Fibroblast of the conjunctiva (primary cell): ENCODE measurements at regions not wholly inside any gene's neighbourhood (a gene's known extent, or its start where the extent isn't known, plus 50 kb on each side); places are given as distances from the start of the nearest gene placed in this dataset.
"Not testable (repeated sequence)": the region's sequence is repeated elsewhere in the genome, so short reads cannot be mapped to it uniquely, and the experiment has no call there.

Experiments used
- DNase-seq: peaks from one replicate; pipeline ENCODE4 v3.0.0-alpha.2; 2010; ENCODE audit warnings: low read depth

DNA sequence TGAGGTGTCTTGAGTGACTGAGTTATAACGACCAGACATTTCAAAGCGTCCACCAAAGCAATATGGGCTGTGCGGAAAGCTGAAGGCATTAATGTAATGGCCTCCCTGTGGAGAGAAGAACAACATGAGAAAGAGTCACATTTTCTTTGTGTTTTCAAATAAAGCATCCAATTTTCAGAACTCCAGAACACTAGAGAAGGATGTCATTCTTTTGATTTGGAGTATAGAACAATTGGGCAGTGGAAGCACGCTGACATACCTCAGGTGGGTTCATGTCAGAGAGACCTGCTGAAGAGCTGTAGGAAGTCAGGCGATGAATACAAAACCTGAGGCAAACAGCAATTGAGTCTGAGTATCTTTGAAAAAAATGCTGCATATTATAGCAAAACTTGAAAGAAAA lies 556.5 kb downstream of the GABRG2 start:
- no peak for DNase-seq

DNA sequence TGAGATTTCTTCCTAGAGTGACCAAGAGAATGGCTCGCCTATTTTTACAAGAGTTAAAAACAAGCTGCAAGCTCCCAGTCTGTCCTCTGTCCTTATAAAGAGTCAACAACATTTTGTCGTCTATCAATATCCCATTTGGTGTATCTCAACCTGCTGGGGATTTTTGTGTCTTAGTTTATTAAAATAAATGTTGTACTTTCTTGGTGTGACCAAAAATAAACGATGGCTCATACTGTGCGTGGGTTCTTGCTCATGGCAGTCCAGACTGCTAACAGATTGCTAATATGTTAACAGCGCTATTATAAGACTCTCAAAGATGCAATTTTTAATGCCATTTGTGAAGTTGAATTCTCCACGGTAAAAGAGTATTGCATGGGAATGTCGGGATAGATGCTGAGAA lies 569.9 kb downstream of the GABRG2 start:
- no peak for DNase-seq

DNA sequence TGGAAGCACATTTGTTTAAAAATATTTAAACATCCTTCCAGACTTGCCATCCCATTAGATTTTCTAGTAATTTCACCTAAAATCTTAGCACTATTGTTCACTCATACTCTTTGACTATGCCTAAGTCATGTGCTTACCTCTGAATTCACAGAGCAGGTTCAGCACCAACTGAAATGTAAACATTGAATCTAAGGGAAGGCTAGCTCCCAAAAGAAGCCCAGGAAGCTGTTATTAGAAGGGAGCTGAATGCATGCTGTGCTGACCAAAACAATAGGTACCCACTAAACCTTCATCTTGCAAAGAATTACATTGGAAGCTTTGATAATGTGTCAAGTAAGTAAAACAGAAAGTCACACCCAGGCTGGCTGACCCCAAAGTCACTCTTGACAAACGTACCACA lies 571.3 kb downstream of the GABRG2 start:
- DNase-seq, result no peak

DNA sequence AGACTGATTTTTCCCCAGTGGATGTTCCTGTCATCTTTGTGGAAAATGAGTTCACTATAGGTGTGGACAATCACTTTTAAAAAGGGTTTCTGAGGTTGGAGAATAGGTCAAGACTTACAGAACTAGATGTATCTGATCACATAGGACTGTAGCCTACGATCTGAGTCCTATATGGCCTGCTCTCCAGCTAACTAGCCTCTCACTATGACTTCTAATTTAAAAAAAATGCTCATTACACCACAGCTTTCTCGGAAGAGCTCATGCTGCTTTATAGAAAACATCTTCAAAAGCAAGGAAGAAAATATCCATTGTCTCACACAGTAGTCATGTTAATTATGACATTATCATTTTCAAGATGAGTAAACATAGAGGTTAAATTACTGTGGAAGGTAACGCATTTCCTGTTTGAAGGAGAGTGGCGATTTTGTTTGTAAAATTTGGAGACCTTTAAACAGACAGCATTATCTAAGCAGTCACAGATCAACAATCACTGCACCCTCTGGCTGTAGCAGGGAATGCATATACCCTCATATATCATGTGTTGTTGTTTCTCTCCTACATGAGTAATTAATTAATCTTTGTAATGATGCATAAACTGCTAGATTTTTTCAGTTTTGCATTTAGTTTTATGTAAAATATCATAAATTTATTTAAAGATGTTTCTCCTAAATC lies 573.7 kb downstream of the GABRG2 start:
- no peak for DNase-seq

DNA sequence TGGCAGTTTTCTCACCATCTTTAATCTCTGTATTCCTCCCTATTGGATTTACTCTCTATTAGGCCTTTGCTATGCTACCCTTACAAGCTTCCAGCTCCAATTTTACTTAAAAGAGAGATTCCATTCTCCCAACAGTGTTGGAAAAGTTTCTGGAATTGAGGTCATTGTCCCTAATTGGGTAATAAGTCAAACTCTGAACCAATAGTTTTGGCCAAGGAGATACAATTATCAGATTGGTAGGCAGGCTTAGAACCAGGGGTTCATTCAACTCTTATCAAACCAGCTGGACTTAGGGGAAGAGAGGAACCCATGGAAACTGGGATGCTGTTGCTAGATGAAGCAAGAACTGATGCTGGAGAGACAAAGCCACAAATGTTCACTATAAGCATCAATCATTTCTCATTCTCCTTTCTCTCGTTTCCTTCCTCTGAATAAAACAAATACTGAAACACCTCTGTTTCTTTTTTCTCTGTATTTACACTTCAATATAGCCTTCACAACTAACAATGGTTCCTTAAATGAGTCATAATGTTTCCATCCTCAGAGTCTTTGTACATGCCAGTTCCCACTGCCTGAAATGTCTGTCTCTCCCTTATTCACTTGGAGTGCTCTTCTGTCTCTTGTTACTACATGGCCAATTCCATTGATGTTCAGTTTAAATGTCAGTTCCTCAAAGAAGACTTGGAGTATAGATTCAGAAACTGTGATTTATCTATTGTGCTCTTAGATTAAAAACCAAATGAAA lies 587.3 kb downstream of the GABRG2 start:
- no peak for DNase-seq

DNA sequence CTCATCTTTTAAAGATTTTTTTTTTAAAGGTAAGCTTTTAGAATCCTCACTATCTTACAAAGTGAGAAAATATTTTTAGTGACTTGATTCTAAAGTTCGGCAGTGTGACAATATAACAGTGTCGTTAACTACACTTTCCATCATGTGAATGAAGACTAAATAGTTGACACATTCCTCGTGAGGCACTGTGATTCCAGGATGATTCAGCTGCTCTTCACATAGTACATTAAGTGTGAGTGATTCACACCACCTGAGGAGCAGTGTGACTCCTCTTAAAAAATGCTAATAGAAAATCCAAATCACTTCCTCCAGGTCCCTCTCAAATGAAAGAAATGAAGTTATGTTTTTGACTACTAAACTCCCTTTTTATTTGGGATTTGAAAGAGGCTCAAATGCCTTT lies 589.5 kb downstream of the GABRG2 start:
- DNase-seq, result no peak

DNA sequence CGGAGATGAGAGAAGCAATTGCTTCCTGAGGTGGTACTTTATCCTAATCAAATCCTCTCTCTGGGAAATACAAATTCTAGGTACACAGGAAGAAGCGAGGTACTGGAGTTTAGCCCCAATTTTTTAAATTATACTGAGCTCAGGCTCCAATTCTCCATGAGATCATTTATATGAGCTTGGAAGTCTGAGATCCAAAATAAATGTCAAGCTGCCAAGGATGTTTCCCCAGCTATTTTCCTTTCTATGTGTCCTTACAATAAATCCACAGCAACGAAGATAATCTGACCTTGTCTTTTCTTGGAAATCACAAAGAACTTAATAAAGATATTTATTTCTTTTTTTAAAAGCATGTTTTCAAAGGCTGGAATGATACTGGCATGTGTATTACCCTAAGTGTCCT lies 597.3 kb downstream of the GABRG2 start:
- DNase-seq, result no peak

DNA sequence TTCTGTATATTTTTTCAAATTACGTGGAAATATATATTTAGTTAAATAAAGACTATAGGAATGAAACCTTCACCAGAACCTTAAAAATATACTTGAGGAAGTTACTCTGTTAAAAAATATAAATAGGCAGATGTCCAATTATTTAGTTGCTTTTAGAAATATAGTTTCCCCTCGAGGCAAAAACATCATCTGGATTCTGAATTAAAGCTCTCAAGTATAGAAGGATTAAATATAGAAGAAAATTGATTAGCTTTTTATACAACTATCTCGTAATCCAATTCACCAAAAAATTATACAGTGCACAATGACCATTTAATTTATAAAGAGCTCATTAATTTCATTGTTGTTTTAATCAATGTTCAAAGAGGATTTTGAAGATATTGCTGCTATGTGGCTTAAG lies 601.4 kb downstream of the GABRG2 start:
- DNase-seq, result no peak

DNA sequence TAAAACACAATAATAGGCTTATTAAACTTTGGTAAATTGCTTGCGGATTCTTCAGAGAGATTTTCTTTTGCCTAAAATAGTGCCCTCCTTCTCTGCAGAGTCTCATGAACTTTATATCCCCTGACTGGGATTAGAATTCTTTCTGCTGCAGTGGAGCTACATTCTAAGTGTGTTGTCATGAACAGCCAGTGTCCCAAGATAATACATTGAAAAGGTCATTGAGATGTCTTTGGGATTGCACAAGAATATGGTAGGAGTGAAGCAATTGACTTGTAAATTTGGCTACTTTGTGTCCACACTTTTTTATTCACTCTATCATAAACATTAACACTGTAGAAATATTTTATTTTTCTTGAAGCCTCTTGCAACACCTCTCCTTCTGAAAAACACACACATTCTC lies 604.5 kb downstream of the GABRG2 start:
- no peak for DNase-seq

DNA sequence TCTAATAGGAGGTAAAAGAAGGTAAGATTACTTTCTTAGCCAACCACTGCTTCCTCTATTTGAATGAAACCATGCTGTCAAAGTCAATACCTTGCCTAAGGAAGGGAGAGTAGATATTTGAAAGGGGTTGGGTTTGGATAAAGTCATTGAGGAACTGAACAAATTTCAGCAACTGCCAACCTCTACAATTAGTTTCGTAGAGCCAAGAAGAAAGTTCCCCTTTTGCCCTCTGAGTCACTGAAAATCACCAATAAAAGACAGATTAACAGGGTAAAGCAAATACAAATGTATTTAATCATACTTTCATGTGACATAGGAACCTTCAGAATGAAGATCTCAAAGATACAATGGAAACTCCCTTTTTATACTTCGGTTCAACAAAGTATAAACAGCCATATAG lies 615.7 kb downstream of the GABRG2 start:
- DNase-seq, result no peak

DNA sequence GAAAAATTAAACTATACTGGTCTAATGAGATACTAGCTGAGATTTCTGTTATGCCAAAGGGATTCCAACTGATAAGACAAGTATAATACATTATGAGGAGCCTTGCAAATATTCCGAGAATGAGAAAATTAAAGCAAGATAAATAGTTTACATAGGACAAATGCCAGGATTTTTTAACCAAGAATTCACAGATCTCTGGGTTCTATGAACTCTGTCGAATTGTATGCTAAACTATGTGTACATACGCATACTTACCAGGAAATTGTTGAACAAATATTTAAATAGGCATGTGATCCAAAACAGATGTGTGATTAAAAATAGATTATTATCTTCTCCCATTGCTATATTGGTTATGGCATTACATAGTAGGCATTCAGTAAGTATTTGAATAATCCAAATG lies 616.6 kb downstream of the GABRG2 start:
- no peak for DNase-seq

DNA sequence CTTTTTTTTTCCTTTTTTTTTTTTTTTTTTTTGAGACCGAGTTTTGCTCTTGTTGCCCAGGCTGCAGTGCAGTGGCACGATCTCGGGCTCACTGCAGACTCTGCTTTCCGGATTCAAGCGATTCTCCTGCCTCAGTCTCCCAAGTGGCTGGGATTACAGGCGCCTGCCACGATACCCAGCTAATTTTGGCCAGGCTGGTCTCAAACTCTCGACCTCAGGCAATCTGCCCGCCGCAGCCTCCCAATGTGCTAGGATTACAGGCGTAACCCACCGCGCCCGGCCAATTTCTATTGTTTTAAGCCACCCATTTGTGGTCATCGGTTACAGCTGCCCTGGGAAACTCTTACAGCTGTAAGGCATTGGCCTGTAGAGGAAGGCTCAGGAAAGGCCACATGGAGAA lies 617.7 kb downstream of the GABRG2 start:
- DNase-seq, result no peak

DNA sequence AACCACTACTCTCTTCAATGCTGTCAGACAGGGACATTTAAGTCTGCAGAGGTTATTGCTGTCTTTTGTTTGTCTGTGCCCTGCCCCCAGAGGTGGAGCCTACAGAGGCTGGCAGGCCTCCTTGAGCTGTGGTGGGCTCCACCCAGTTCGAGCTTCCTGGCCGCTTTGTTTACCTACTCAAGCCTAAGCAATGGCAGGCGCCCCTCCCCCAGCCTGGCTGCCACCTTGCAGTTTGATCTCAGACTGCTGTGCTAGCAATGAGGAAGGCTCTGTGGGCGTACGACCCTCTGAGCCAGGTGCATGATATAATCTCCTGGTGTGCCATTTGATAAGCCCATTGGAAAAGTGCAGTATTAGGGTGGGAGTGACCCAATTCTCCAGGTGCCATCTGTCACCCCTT lies 628.7 kb downstream of the GABRG2 start:
- DNase-seq, result not testable (repeated sequence)

DNA sequence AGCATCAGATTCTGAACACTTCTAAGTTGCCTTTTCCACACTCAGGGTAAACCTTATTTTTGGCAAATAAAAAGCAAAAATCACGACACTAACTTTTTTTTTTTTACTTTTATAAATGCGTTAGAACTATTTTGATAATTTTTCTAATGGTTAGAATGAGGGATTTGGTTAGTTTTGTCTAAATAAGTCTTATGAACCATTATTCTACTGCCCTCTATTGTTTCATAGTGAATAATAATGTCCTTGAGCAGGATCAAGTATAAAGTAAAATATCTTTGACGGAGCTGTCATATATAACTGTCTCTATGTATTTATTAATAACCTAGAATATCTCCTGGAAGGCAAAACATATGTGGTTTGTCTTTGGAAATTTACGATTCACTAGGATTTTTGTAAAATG lies 631.8 kb downstream of the GABRG2 start:
- no peak for DNase-seq

DNA sequence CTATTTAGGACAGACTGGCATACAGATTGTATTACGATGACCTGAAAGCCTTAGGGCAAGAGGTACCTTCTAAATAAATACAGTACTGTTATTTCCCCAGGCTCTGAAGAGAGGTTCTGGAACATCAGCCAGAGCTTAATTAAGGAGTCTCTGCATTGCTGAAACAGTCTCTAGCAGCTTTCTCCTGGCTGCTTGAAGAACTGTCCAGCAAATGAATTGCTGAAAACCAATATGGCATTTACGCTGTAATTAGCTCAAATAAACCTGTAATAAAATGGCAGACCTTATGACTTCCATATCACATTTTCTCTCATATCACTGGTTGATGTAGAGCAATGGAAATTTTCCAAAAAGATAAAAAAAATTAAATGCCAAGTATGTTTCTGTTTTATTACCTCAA lies 636.3 kb downstream of the GABRG2 start:
- DNase-seq, result no peak

DNA sequence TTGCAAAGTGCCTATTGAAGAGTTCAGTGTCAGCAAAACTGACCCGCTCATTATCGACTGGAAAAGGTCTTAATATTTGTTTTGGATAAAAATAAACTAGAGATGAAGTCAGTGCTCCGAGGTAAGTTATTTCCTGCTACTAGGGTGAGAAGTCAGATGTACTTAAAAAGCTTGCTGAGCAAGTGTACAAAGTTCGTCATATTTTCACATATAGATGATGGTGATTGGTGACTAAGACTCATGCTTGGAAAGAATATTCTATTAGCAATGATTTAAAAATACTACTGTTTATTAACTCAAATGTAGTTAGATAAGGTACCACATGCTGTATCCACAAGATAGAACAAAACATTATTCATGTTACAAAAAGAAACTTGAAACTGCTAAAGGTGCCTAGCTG lies 643.7 kb downstream of the GABRG2 start:
- DNase-seq, result no peak

DNA sequence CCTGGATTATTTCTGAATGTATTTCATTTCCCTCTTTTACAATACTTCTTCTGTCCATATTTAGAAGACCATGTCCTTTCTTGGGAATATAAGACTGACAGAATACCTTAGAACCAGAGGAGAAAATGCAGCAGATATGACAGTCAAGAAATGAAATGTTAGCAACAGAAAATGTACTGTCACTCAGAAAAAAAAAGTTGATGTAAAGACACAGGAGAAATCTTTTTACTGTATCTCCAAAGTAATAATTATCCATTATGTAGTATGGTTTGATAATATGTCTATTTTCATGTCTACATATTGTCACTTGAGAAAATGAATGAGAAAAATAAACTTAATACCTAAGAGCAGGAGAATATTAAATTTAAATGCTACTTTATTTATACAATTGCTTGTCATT lies 652.1 kb downstream of the GABRG2 start:
- no peak for DNase-seq

DNA sequence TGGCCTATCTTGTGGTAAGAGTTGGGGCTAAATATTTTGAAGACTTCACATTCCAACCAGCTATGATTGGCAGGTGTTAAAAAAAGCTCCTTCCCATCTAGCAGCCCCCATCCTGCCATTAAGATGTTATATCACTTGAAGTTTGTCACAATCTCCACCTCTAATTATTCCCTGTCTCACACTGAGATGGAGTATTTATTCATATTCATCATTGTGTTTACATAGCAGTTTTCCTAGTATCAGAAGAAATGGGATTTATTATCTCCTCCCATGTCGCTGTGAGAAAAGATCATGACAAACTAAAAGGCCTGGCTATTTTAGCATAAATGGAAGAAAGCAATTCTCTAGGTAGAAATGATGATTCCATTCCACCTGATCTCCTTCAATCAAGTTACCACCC lies 653.6 kb downstream of the GABRG2 start:
- no peak for DNase-seq

DNA sequence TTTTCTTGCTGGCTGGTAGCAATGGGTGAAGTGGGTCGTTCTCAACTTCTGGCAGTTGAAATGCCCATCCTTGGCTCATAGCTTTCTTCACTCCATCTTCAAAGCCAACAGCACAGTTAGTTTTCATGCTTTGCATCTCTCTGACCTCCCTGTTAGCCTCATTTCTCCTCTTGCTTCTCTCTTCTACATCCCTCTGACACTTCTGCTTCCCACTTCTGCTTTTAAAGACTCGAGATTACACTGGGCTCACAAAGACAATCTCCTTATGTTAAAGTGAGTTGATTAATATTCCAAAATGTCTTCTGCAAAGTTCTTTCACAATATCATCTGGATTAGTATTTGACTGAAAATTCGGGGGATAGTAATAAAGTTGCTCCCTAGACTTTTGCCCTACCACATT lies 684.8 kb upstream of the CCNG1 start:
- no peak for DNase-seq

DNA sequence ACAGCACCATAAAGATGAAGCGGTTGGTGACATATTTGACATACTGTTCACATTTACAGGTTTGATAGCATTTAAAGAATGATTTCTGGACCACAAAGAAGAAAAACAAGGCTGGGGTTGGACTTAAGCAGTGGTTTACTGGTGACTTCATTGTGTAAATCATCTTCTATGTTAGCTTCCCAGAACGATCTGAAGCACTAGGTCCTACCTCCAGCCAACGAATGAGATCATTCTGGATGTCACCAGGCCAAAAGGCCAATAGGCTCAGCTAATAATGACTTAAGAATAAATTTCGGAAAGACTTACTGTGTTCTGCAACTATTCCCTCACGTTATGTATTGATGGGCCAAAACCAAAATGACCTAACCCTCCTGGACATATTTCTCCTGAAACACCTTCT lies 675.3 kb upstream of the CCNG1 start:
- no peak for DNase-seq

DNA sequence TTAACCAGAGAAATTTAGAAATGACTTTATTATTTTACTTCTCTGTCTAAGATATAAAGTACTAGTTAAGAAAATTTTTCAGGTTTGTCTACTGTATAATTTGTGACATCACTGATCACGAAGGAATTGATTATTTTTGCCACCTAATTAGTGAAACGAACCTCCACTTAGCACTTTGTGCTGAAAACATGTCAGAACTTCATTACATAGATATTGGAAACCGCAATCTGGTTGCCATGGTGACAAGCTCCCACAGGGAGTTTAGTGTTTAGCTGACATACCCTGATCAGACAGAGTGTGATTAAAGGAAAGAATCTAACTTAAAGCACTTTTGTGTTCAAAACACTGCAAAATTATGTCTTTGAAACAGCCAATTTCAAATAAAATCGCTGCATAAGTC lies 668.4 kb upstream of the CCNG1 start:
- no peak for DNase-seq

DNA sequence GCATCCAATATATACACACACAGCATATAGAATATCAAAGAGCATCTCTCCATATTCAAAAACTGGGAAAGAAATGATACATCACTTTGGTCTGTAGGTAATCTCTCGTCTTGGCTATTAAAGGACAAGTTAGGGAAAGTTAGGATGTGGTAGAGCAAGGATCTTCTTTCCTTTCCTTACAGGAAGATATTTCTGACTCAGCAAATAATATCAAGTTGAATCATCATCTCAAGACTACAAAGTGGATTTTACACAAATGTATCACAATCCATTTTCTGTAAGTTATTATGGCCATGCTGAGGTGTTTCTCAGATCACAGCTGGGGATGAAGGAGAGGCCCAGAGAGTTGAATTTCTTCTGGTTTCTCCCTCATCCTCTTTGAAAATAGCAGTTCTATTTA lies 651.7 kb upstream of the CCNG1 start:
- no peak for DNase-seq

DNA sequence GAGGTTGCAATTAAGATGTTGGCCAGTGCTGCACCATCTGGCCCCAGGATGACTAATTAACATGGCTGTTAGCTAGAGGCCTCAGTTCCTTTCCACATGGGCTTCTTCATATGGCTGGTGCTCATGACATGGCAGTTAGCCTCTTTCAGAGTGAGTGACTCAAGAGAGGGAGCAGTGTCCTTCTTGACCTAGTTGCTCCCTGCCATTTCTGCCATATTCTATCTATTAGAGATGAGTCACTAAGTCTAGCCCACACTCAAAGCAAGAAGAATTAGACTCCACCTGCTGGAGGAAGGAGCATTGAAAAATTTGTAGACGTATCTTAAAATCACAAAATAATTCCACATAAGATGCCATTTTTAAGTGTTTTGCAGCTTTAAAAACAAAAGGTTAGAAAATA lies 651.2 kb upstream of the CCNG1 start:
- no peak for DNase-seq

DNA sequence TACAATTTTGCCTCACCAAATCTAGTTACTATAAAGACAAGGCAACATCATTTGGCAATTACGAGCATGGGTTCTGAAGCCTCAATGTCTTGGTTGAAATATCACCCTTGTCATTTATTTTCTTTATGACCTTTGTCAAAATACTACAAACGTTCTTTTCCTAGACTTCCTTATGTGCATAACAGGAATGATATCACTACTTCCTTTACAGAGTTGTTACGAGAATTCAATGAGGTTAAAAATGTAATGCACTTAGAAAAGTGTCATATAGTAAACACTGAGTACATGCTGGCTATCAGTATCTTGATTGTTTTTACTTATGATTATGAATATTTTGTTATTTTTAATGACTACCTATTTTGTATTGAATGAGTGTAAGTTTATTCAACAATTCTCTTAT lies 640.9 kb upstream of the CCNG1 start:
- DNase-seq, result no peak
